Superior temporal gyrus (tissue), 1 donor: ENCODE measurements at regions not wholly inside any gene's neighbourhood (a gene's known extent, or its start where the extent isn't known, plus 50 kb on each side); places are given as distances from the start of the nearest gene placed in this dataset.
A peak's percentile ranks its signal among the peaks of the same experiment; 100 is the strongest.
"Not testable (repeated sequence)": the region's sequence is repeated elsewhere in the genome, so short reads cannot be mapped to it uniquely, and the experiment has no call there.

Experiments
- DNase-seq: peaks from one replicate; pipeline ENCODE4 v3.0.0-alpha.2; 2016; ENCODE audit errors: extremely low spot score

DNA sequence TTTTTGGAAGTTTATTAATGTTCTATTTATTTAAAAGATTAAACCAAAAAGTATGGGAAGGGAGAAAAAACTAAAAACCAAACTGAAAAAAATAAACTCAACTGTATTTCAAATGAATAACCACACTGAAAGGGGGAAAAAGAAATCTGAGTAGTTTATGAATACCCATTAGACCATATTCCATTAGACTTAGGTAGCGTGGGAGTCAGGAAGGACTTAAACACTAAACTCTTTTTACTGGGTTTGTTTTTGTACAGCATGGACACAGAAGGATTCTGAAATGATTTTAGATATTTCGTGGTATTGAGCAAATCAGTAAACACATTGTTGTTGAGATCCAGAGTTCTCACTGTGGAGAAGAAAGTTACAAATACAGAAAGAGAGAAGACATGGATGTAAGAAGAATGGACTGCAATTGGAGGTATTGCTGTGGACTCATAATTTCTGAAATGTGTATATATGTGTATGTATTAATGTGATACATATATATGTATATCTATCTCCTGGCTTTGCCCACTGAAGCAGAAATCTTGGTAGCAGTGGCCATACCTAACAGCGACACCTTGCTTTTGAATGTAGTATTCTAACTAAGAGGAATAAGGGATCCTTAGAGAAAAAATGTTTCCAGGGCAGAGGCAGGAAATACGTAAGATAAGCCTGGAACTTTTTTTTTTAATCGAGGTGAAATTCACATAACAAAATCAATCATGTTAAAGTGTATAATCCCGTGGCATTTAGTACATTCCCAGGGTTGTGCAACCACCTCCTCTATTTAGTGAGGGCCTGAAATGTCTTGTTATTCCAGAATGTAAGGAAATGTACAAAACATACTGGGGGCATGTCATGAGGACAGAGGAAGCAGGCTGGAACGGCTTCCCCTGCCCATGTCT, 228.8 kb downstream of the SMARCA2 start:
- no peak for DNase-seq

DNA sequence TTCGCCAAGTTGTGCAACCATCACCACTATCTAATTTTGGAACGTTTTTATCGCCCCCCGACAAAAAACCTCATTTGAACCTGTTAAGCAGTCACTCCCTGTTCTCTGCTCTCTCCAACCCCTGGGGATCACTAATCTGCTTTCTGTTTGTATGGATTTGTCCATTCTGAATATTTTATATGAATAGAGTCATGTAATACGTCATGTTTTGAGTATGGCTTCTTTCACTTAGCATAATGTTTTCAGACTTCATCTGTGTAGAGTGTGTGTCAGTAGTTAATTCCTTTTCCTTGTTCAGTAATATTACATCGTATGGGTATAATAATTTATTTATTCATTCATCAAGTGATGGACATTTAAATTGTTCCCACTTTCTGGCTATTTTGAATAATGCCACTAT, 232.2 kb downstream of the SMARCA2 start:
- DNase-seq, result no peak

DNA sequence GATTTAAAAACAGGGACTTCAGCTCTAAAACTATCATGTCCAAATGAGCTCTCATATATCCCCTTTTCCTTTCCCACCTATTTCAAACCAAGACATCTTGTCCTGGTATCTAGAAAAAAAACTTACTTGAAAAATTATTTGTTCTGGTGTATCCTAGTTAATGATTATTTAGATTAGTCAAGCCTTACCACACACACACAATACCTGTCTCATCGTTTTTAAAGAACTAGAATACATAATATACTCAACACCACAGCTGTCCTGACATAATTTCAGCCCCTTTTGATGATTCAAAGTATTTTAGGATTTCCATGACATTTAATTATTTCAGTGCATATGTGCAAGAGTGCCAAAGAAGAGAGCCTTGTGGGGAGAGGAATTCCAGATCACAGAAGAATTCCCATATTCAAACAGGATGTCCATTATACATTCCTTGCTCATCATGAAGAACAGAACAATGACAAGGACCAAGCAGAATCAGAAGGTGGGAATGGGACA, 233.7 kb downstream of the SMARCA2 start:
- no peak for DNase-seq

DNA sequence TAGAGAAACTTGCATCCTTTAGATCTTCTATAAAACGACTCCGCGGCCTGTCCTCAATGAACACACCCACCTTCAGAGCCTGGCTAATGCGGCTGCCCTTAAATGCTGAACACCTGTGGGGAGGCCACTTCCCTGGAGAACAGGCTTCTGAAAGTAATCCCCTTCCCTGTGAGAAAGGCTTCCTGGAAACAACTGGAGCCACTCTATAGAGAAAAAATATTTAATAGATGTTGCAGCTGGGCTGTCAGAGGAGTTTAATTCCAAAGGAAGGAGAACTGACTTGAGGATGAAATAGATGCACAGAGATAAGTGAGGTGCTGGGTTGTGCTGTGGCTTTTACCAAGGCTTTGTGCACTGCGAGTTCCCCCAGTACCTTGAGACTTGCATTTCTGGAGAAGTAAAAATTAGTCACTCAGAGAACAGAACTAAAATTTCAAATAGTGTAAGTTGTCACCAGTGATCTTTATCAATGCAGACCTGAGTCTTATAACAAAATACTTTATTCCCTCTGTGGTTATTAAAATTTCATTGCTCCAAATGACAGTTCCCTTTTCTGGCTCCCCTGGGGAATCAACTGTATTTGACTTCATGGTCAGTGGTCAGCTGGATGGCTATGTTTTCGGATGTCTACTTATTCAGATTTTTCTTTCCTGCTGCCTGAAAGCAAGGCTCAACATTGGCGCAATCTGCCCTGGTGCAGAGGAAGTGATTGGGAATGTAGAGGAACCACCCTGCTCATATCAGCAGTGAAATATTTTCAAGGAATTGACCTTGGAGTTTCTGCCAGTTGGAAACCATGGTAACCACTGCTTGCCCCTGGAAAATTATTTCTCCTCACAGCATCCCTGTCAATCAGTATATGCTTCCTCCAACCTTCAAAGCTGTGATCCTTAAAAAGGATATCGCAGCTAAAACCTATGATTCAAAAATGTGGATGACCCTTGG, 238.8 kb downstream of the SMARCA2 start:
- no peak for DNase-seq

DNA sequence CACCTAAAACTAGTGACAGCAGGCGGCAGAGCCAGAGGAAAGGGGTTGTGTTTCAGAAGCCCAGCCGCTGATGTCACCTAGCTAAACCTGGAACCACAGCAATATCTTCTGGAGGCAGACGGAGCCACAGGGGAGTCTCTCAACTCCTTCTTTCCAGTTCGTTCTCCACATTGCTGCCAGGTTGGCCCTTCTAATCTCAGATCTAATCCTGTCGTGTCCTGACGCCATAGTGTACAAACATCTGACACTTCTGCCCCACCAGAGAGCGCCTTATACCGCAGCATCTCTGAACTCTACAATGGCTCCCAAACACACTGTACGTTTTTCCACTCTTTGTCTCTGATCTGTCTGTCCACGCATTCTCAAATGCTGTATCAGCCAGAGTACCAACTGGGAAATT, 240.0 kb downstream of the SMARCA2 start:
- no peak for DNase-seq

DNA sequence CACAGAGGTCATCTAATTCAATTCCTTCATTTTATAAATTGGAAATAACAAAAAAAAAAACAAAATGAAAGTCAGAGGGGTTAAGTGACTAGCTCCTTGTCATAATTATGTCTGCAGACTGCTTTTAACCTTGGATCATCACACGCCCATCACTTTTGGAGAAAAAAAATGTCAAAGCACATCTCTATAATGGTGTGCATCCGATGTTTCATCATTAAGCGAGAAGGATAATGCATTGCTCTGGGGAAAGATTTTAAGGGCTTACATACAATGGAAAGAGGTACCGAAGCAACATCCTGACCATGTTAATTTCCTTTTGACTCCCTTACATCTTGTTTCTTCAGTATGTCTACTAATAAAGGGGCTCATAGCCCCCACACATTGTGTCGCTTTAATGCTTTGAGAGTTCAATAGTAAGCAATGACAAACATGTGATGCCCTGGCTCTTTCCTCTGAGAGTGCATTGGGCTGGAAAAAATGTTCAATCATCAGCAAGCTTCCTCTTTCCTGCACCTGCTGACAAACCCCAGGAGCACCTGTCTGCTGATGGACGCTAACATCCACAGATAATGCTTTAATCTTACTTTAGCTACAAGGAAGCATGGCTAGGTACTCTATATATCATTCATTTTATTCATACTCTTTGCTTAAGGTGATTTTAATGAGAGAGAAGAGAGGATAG, 242.2 kb downstream of the SMARCA2 start:
- DNase-seq, result no peak

DNA sequence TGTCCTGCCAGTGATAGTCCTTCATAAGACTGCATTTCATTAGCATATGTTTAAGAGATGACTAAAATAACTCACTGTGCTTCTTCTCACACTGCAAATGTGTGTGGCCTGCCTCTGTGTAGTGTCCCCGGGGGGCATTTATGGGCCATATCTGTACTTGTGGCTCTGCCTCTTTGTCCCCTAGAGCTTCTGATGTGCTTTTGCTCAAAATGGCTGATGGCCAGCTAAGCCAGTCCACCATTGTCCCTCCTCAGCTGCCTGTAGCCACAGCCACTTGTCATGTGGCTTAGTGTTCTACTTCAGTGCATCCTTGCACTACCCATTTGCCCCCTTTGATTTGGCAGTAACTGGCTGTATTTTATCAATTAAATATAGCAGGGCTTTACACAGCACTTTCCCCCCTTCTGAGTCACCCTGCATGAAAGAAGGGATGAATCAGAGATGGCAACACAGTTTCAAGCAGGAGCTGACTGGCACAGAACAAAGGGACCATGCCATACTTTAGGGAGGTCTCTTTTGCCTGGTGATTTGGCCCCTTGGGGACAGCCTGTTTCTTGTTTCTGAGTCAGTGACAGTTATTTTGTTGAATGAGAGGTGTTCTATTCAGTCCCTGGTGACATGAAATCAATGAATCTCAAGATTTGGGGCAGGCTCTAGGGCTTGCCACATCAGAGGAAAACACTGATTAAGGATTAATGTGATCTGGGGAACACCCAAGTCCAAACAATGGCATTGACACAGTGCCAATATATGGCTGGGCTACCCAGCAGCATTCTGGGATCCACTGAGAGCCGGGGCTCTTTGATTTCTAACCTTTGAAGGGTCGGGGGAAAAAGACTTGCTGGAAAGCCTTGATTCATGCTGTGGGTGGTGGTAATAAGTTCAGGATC, 245.5 kb downstream of the SMARCA2 start:
- peak; percentile 29 for DNase-seq

DNA sequence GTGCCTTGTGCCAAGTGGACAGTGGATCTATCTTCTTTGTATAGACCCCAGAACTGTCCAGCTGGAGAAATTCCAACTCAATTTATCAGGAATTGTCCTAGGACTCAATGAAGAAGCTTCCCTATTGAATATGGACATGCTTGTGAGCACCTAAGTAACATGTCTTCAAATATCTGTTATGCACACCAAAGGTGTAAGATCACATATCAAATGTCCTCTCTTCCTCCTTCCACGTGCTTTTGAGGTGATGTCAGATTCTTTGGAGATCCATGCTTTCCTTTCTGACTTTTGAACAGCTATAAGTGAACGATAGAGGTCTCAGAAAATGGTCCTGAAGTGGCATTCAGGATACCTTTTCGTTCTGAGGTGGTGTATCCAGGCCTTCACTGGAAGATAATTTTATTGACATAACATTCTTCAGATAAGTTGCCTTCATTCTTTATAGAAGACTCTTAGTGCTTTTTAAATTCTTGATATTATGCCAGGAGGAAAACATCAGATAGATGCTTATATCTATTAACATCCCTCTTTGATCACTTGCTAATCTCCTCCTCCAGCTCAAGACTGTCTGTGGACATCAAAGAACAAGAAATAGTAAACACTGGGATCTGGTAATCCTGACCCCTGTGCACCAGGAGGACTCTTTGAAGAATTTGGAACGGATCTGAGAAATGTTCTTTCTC, 246.4 kb downstream of the SMARCA2 start:
- no peak for DNase-seq

DNA sequence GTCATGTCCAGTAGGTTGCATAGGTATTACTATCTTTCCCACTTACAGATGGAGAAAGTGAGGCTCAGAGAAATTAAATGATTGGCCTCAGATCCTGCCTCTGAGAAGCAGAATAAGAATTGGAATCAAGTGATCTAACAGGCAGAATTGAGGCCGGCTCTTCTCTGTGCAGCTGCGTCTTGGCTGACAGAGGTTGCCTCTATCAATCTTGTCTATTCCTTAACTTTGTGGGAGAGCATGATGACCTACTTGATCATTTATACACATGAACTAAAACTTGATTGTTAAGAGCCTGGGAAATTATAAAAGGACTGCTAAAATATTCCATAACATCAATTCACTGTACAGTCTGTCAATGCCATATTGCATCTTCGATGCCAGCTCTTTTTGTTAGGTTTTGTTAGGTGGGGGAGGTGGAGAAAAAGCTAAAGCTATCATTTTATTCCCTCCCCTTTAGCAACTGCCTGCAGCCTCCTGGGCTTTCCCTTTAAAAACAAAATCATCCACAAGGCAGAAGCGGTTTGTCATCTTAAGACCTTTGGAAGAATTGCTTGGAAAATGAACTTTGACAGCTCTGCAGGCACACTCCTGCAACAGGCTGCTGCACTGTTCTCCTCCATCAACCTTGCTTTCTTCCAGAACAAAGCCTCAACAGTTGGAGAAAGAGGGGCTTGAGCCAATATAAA, 247.4 kb downstream of the SMARCA2 start:
- DNase-seq, result no peak

DNA sequence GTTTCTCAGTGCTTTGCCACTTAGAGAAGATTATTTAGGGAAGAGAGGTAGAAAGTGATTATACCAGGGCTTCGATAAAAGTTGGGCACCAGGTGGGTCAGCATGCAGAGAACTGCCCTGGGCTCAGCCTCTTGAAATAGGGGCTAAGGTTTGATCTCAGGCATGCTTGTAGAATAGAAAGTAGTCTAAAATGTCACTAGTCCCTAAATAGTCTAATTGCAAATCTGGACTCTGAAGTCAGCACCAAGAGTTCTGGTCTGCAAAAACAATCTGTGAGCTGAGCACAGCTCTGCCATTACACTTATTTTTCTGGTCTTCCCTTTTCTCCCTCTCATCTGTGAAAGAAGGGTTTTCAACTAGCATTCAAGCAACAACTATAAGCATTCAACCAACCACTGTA, 248.0 kb downstream of the SMARCA2 start:
- DNase-seq, result no peak

DNA sequence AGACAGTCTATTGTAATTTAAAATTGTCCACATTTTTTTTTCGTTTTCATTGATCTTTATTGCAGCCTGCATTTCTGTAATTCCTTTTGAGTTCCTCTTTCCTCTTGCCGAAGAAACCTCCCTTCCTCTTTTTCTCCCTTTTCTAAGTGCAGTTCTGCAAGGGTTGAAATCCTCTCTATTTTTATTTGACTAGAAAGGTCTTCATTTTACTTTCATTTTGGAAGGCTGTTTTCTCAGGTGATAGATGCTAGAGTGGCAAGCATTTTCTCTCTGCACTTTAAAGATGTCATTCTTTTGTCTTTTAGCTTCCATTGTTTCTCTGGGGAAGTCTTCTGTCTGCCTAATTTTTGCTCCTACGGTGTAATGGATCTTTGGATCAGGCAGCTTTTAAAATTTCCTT, 248.5 kb downstream of the SMARCA2 start:
- DNase-seq, result no peak

DNA sequence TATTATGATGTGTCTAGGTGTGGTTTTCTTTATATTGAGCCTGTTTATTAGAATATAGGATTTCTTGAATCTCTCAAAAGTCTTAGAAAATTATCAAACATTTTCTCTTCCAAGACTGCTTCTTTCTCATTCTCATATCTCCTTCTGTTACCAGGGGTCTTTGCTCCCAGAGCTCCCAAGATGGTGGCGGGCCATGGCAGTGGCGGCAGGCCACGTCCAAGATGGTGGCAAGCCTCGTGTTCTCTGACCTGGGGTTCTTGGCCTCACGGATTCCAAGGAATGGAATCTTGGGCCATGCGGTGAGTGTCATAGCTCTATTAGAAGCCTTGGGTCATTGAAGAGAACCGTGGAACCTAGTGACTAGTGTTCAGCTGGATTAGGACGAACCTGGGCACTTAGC, 248.9 kb downstream of the SMARCA2 start:
- DNase-seq, result no peak

DNA sequence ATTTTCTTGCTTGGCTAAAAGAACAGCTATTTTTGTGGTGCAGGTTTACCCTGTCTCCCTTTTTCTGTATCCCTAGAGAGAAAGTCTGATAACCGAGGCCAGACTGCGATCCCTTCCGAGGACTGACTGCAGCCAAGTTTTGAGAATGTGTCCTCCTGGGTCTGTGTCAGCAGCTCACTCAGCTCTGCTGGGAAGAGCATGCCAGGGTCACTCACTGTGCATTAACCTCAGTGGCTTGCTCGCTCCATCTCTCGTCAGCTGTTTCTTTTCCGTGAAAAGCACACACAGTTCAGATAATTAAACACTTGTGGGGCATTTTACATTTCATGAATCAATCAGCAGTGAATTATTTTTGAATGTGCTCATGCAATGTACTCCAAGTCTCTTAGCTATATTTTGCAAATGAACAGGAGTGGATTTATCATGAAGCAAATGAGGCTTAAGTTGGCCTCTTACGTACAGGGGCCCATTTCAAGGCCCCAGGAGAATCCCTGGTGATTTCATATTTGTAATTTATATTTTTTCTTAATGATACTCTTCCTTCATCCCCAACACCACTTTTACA, 252.1 kb downstream of the SMARCA2 start:
- no peak for DNase-seq

DNA sequence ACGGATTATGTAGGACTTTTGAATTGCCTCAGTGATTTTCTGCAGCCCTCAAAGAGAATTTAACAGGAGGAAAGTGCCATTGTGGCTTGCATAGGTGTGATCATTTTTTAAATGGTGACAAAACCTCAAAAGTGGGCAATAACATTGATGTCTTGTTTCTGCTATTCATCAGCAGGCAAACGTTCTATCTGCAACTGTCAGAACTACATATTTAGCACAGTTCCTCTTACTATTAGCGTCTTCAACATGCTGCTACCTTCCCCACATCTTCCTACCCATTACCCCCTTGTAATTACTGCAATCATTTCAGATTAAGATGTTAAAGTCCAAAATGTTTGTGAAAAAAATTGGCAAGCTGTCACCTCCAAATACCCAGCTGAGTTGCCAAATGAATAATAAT, 254.6 kb downstream of the SMARCA2 start:
- no peak for DNase-seq

DNA sequence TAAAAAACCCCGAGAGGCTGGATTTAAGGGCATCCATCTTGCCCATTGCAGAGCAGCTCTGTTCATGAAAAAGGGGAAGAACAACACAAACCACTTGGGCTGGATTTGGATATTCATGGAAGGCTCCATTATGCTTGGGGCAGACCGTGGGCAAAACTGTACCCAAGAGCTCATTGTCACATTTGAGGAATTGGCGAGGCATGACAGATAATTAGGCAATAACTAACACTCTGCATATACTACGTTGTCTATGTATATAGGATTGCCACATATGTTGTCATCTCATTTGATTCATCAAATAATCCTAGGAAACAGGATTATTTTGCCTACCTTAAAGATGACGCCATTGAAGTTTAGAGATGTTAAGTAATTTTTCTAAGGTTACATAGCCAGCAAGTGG, 255.4 kb downstream of the SMARCA2 start:
- DNase-seq, result no peak

DNA sequence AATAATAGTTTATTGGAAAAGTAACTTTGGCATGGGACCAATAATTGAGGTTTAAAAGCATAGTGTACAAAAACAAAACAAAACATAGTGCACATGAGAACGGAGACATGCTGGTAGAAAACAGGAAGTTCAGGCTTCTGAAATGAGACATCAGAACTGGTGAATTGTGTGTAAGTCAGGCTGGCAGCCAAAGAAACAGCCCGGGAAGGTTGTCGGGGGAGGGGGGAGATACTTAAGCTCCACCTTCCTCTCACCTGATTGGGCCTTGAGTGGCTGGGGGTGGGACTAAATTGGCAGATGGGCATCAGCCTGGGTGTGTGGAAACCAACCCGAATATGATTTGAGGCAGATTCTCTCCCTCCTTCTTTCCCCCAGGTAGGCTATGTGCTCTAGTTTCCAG, 256.3 kb downstream of the SMARCA2 start:
- no peak for DNase-seq

DNA sequence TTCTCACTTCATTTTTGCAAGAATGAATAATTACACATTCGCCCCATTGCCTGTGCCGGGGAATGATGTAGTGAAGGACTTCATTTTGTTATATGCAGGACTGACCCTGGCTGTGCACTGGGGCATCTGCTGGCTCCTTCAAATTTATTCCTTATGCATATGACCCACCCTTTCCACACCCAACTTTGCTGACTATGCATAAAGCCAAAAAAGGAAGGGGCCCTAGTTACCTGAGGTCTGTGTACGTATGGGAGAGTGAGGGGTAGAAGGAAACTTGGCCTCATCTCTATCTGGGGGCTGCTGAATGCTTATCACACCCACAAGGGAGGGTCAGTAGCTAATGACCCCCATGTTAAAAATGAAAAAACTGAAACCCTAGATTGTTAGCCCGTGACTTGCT, 259.6 kb downstream of the SMARCA2 start:
- no peak for DNase-seq

DNA sequence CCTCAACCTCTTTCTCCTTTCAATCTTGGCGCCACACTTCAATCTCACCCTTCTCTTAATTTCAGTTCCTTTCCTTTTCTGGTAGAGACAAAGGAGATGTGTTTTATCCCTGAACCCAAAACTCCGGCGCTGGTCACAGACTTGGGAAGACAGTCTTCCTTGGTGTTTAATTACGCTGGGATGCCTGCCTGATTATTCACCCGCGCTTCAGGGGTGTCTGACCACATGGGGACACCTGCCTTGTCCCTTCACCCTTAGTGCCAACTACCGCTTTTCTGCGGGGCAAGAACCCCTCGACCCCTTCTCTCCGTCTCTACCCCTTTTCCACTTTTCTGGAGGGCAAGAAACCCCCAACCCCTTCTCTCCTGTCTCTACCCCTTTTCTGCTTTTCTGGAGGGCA, 261.1 kb downstream of the SMARCA2 start:
- DNase-seq, result no peak

DNA sequence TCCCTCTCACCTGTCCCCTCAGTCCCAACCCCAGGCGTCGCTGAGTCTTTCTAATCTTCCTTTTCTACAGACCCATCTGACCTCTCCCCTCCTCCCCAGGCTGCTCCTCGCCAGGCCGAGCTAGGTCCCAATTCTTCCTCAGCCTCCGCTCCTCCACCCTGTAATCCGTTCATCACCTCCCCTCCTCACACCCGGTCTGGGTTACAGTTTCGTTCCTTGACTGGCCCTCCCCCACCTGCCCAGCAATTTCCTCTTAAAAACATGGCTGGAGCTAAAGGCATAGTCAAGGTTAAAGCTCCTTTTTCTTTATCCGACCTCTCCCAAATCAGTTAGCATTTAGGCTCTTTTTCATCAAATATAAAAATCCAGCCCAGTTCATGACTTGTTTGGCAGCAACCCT, 262.0 kb downstream of the SMARCA2 start:
- DNase-seq, result not testable (repeated sequence)
